Inflammatory macrophage treated with lipopolysaccharide for 4 hours (primary cell): ENCODE measurements at regions not wholly inside any gene's neighbourhood (a gene's known extent, or its start where the extent isn't known, plus 50 kb on each side); places are given as distances from the start of the nearest gene placed in this dataset.
A peak's percentile ranks its signal among the peaks of the same experiment; 100 is the strongest.

Source experiments
- DNase-seq: peaks from one replicate; pipeline ENCODE4 v3.0.0-alpha.2; 2020

DNA sequence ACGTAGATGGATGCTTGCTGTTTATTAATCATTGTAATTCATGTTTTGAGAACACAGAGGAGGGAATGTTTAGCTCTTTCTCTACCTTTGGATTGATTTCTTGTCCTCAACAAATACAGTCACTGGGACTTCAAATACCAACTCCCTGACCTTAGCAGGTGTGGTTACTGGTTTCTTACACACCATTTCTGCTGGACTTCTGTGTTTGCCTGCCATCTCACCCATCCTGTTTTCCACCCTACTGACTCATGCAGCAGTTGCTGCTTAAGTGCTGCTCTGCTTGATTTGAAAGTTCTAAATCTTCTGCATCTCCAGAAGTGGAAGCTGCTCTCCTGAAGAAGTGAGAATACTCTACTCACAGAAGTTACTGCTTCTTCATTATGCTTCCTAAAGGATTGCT is 170.3 kb downstream of the ZPLD1 start:
- no peak for DNase-seq

DNA sequence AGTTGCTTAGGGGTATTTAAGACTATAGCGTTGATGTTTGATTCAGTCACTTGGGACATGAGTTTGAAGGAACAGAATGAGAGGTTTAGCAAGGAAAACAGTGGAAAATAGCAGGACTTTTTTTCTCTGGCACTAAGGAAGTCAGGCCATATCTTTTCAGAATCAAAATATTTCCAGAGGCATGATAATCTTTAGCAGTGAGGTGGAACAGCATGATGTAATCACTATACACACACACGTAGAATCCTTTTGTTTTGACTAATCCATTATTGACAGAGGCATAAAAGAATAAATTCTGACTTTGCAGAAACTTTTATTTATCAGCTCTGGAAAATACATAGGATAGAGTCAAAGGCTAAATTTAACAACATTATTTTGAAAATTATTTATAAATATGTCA is 174.1 kb downstream of the ZPLD1 start:
- DNase-seq = no peak

DNA sequence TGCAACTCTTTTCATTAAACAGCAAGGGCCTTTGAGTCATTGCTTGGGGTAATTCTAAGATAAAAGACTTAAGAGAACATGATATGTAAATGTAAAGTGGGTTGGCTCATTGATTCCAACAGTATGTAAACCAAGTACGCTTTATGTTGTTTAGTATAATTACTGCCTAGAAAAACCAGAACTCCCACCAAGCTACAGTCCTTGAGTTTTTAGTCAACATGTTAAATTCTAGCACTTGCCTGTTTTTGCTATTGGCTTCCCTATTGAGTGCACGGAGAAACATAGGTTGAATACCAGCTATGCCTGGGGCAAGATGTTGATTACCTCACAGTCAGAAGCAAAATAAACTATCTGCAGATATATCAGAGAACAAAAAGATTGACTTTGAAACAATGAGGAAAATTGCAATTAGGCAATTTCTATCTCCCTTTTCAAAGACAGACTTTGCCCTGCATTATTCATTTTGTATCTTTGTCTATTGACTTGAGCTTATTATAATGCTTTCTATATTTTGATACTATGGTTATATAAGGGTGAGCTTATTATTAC is 179.3 kb downstream of the ZPLD1 start:
- DNase-seq = no peak

DNA sequence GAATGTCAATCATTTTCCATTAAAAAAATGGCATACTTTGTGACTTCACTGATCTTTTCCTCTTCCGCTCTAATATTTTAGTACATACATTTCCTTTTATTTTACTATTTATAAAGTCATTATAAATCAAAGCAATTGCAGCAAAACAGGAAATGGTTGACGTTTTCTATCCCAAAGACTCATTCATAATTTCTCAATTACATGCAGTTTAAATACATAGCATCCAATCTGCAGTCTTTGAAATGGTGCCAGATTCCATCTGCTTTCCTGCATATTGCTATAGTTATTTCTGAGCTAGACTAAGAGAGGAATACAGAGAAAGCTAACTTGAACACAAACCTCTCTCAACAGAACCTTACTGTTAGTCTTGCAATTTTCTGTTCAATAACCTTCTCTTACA is 179.8 kb downstream of the ZPLD1 start:
- no peak for DNase-seq

DNA sequence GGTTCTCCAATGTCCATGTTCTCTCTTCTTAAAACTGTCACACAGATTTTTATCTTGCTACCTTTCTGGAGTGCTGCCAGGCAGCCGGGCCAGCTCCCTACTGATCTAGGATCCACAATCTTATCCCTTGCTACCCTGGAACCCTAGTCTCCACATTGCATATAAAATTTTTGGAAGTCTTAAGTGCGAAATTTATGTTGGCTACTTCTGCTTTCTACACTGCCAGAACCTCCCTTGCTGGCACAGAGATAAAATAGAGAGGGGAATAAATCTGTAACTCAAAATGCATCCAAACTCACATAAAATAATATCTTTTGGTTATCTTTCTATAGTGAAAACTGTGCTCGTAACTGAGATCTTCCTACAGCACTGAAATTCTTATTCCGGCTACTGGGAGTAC is 182.6 kb downstream of the ZPLD1 start:
- no peak for DNase-seq

DNA sequence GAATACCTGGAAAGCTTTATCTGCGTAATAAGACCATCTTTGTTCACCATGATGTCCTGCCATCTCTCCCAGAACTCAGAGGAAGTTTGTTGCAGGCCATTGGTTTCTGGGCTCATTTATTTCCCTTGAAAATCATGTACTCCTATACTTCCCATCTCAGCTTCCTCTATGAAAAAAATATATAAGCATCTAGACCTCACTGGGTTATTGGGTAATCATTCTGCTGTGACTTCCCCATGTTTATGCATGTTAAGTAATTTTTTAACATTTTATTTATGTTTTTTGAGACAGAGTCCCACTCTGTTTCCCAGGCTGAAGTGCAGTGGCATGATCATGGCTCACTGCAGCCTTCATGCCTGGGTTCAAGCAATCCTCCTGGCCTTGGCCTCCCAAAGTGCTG is 184.5 kb downstream of the ZPLD1 start:
- DNase-seq = peak; percentile 51

DNA sequence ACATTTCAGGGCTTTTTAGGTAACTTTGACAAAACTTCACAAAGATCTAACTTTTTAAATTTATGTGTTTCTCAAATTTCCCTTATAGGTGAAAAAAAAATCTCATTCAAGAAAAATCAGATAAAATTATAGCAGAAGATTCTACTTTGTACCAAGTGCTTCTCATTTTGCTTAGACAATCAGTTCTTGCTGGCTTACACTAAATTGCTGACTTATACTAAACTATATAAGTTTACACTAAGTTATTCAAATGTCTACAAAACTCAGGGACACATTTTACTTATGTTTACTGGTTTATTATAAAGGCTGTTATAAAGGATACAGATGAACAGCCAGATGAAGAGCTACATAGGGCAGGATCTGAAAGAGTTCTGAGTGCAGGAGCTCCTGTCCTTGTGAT is 195.1 kb downstream of the ZPLD1 start:
- DNase-seq = no peak

DNA sequence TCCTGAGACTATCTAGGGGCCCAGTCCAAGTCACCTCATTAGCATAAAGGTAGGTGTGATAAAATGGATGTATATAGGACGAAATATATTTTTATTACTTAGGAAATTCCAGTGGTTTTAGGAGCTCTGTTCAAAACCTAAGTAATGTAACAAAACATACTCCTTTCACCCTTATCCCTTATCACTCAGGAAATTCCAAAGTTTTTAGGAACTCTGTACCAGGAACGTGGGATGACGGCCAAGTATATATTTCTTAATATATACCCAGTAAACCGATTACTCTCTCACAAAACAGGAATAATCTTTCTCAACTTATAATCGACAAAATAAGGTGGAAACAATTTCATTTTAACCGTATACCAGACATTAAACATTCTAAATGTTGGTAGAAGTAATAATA is 195.7 kb downstream of the ZPLD1 start:
- DNase-seq = no peak

DNA sequence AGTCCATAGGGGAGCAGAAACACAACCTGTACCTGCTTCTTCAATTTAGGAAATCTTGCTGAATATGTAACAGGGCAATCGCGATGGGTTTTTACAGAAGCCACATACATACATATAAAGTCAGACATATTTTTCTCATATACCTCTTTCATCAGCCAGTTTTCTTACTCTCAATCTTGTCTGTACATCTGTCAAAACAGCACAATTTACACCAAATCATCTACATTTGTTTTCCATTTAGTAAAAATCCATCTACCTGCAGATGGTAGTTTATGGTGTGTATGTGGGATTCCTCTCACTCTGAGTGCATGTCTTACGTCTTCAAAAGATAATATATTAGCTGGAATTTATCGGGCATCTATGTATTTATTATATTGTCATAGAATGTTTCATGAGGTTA is 208.7 kb downstream of the ZPLD1 start:
- no peak for DNase-seq

DNA sequence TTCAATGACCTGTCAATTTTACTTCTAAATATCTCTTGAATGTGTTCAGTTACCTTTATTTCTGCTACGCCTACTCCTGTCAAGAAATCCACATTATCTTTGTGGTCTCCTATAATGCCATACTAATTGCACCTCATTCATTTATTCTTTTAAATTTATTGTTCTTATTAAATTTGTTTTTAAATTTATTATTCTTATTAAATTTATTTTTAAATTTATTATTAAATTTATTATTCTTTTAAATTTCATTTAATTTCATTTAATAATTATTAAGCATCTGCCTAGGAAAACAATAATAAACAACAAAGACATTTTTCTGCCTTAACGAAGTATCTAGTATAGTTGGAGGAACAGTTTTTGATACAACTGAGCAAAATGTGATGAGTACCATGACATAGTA is 211.7 kb downstream of the ZPLD1 start:
- no peak for DNase-seq

DNA sequence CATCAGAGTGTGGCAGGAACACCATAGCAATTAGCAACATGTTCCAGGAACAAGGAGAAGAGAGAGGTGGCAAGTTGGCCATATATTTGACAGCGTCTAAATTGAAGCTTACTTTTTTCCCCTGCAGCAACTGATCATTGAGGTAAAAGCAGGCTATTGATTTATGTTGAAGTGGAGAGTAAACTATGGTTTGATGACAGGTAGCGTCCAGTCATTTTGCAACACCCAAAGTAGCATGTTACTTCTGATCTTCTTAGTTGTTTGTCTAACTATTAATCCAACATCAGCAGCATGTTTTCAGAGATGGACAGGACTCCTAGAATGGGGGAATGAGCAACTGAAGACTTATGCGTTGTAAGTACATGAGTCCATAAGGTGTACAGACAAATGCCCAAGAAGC is 225.8 kb downstream of the ZPLD1 start:
- DNase-seq = no peak

DNA sequence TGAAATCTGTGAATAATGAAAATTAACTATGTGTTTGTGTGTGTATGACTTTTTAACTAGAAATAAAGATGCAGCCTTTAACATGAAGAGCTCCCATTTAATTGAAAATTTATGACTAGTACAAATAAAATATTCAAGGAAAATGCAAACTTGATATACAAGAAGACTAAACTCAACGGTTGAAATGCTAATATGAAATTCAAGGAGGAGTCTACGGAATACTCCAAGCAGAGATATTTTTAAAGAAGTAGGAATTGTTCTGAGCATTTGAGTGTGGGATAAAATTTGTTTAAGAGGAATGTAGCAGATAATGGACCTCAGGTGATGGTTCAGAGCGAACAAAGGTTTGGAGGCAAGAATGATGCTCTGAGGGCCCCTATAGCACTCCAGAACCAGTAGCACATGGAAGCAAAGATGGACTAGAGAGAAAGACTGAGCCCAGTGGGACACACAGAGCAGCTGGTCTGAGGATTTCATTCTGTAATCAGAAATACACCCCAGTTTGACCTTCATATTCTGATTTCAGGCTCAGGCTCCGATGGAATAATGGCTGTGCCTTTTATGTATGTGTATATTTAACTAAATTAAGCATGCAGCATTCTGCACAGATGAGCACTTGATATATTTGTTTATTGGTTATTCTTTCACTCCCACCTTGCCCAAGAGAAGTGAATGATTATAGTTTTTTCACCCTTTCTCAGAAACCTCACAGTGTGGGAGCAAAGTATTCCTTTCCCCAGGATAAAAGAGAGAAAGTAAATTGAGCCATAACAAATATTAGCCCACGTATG is 227.1 kb downstream of the ZPLD1 start:
- DNase-seq = no peak

DNA sequence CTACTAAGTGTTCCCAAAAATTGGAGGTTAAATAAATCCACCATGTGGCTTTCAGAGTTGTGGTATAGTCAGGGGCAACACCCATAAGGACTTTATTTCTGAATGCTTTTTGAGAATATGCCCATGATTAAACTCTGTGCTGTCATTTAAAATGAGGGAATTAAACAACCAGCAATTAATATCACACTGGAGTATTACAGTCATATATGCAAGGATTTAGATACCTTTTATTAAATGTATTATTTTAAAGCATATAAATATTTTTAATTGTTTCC is 227.6 kb downstream of the ZPLD1 start:
- no peak for DNase-seq

DNA sequence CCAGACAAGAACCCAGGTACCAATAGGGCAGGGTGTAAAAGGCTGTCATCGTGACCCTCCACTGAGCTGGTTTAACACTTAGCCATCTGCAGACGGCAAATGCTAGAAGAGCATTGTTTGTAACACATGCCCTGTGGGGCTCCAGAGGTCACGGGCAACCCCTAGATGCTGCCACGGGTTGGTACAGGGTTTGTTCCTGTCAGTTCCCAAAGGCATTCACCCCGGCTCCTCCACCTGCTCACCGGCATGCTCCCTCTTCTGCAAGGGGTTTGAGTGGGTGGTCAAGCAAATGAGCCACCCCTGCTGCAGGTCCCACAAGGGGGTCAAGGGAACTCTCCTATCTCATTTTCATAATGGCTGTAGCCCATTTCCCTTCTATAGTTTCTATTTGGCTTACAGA is 229.3 kb downstream of the ZPLD1 start:
- no peak for DNase-seq

DNA sequence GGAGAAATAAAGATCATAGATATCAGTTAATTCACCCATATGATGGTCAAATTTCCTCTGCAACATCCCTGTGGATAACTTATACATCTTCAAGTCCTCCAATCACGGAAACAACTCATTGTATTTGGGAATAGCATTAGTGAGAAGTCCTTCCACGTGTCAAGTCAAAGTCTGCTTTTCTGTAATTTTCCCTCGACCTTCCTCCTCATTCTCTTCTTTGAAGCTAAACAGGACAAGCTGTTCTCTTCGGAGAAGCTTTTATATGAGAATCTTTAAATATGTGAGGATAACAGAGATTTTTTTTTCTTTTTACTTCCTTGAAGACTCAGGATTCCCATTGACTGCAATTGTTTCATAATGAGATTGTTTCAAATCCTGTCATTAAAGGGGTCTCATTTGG is 230.4 kb downstream of the ZPLD1 start:
- no peak for DNase-seq

DNA sequence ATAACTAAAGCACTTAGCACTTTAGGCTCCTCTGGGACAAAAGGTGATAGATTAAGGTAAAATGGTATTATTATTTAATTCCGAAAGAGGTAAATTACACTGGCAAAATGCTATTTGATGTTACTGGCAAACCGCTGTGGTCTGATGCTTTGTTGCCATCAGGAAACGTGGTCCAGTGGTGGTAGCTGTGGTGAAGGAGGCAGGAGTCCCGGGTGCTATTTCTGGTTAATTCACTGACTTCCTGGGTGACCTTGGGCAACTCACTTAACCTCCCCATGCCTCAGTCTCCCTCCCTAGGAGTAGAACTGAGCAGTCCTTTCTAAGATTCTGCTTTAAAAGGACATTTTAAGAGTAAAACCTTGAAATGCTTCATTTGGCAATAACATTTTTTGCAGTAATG is 233.4 kb downstream of the ZPLD1 start:
- DNase-seq = no peak

DNA sequence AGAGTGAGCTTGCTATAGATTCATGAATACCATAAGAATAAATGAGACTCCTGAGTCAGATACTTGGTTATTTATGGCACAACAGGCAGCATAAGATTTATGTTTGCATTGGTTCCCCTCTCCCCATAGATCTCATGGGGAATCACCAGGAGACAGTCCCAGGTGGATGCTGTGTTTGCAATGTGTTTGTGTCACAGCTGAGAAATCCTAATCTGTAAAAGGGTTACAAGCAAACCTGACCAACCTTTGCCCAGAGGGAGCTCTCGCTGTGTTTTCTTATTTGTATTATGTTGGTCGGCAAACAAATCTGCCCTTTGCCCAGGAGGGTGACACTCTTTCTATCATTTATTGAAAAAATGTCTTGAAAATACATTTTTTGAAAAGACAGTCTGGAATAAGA is 236.2 kb downstream of the ZPLD1 start:
- DNase-seq = no peak

DNA sequence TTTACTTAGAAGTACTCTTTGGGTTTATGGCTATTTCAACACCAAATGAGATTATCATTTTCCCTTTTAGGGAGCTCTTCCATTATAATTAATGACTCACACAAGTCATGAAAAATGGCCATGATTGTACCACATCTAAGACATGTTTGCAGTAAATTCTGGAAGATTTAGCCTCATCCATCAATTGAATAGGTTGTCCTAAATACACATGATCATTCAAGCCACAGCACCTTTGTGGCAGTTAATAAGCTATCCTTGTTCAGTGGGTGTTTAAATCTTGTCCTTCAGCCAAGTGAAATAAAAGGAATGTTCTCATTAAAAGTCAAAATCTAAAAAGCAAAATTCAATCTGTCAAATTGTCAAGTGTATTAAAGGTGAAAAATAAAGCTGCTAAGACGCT is 237.5 kb downstream of the ZPLD1 start:
- DNase-seq = no peak

DNA sequence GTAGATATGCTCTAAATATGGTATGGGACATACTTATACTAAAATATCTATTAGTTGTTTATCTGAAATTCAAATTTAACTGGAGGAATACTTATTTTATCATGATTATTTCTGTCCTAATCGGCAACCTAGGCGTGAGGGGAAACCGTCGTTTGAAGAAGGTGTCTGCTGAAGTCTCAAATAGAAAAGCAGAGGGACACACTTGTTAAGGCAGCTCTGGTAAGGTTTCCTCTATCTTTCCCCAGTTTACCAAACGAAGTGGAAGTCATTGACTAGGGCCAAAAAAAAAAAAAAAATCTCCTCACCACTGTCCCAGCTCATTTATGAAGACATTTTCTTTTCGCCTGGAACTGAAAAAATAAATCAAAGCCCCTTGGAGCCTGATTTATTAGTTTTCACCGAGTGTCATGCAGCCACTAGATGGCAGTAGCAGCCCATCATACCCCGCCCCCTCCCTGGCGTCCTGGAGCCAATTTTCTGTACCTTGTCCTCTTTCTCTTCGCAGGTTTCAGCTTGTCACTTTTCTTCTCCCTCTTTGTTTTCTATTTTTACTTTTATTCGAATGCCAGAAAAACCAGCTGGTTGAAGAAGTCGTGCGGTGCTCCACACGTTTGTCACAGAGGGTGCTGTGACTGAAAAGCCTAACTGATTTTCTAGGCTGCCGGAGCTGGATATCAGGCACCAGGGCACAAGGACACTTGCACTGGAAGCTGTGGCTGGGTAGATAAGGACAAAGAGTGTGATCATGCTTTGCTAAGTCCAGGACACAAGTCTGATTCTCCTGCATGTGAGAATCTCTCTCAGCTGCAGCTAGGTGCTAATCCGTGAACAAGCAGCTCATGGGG is 238.7 kb downstream of the ZPLD1 start:
- DNase-seq = peak; percentile 30

DNA sequence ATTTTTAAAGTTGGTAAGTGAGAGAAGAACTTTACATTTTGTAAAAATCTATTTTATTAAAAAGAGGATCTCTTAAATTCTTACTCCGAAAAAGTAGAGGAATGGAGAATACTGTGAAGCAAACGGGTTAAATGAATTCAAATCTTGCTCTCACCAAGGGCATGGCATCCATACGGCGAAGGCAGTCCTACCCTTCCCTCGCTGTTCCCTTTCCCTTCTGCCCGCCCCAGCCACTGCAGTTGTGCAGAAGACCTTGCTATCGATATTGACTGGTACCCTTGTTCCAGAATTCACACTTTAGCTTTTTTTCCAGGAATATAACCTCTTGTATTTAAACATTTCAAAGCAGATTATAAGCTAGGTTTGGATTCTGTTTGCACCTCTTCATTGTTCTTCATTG is 239.5 kb downstream of the ZPLD1 start:
- no peak for DNase-seq

DNA sequence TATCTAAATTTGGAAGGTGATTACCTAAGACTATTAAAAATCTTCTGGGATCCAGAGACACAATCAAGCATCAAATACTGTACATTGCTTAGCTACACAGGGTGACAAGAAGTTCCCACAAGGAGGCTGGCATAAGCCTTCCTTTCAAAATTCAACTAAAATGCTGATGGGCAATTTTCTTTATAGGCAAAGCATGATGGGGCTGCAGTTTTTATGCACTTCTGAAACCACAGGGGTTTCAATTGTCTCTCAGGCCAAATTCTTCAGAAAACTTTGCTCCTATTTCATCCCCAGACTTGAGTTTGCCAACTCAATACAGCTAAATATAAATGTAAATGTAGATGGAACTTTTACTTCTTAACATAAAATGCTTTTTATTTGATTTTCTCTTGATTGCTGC is 241.6 kb downstream of the ZPLD1 start:
- no peak for DNase-seq

DNA sequence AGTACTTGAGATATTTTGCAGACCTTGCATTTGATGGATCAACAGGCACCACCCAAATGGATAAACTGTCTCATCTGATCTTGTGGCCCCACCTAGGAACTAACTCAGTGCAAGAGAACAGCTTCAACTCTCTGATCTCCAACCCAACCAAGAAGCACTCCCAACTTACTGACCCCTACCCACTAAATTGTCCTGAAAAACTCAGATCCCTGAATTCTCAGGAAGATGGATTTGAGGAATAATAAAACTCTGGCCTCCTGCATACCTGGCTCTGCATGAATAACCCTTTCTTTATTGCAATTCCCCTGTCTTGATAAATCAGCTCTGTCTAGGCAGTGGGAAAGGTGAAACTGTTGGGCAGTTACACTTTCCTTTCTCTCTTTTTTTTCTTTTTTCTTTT is 247.9 kb downstream of the ZPLD1 start:
- DNase-seq = no peak

DNA sequence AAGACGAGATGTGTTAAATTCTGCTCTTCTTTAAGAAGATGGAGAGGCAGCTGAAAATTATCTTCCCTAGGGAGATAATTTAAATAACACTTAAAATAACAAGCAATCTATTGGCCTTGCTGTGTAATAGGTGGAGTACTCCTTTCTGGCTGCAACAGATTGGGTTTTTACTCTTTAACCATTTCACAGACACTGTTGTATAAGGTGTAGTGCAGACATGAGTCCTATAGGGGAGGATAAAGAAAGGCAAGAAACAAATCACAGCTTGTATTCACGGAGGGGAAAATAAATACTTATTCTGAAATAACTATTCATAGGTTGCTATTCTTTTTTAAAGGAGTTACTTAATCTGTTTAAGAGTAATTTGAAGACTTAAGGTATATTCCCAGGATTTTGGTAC is 252.0 kb downstream of the ZPLD1 start:
- no peak for DNase-seq

DNA sequence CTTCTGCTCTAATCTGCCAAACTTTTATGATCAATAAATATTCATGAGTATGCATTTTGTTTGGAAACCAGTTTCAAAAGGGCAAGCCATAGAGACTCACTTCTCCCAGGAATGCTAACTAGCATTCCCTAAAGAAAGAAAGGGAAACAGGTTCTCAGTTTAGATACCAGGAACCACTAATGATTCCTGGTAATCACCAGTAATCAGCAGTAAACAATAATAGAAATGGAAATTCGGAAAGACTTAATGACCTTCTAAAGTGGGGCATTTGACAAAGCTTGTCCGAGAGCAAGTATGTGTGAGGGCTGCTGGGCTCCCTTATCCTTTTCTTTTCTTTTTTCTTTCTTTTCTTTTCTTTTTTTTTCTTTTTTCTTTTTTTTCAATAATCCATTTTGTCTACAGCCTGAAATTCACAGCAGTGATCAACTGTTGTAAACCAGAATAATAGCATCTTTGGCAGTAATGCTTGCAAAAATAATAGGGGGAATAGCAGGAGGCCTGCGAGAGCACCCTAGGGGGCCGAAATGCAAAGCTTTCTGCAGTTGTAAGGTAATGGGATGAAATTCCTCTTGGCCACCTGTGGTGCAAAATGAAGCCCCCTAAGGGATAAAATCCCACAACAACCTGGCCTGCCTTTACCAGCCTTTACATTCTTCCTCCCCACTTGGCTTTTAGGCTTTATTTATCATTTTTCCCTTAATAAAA is 253.2 kb downstream of the ZPLD1 start:
- DNase-seq = no peak
